GM12878 (cell line): ENCODE measurements at regions not wholly inside any gene's neighbourhood (a gene's known extent, or its start where the extent isn't known, plus 50 kb on each side); places are given as distances from the start of the nearest gene placed in this dataset.

Source experiments
- ATAC-seq: fragments of 200-7000 bp; cut with Tn5 transposase; 3 replicates; pipeline ENCODE4 v1.9.1; 2020; ENCODE audit warnings: mild to moderate bottlenecking, moderate library complexity
- BruUV-seq: library from RNA; stranded (reverse); fragments of 400-500 nt; replicated peaks from 2 replicates; lab custom pipeline; 2021; lab: Mats Ljungman, UMichigan
- CTCF ChIA-PET: fragments of 300-600 bp; sonication (Branson Sonifier 250); formaldehyde crosslinking; extraction: SDS; loops from one replicate; lab custom pipeline; 2021; ENCODE audit warnings: inconsistent platforms; lab: Yijun Ruan, JAX
- POLR2A ChIA-PET: fragments of 350-600 bp; formaldehyde crosslinking; extraction: SDS; loops from one replicate; lab custom pipeline; 2021; ENCODE audit warnings: inconsistent platforms; lab: Charles Lee
- RAD21 ChIA-PET: fragments of 300-600 bp; sonication (Branson Sonifier 250); formaldehyde crosslinking; loops from one replicate; lab custom pipeline; 2023; ENCODE audit warnings: antibody characterized with exemption; ENCODE audit not compliant: unreplicated experiment; lab: Charles Lee
- SMC1A ChIA-PET: fragments of 300-600 bp; sonication (Branson Sonifier 250); formaldehyde crosslinking; loops from one replicate; lab custom pipeline; 2023; ENCODE audit not compliant: unreplicated experiment, uncharacterized antibody; lab: Charles Lee
- DNase-seq: peaks from one replicate; pipeline ENCODE4 v3.0.0-alpha.2; 2011; ENCODE audit warnings: low read depth, low spot score
- FAIRE-seq: peaks from 3 replicates; lab custom pipeline; 2011; peaks lifted over from hg19 to GRCh38; lab: Jason Lieb, UNC
- H2AFZ ChIP-seq: 2 replicates; pipeline ENCODE4 v1.6.0; 2011; ENCODE audit warnings: low read depth, low read length, control low read depth; ENCODE audit not compliant: control insufficient read depth
- H3K27ac ChIP-seq: 2 replicates; pipeline ENCODE4 v1.5.1; 2011; ENCODE audit warnings: control low read depth; ENCODE audit not compliant: control insufficient read depth, insufficient read depth
- H3K27me3 ChIP-seq, 2 experiments: replicated peaks in 1 of 2; 2 replicates each; pipeline versions ENCODE4 v1.6.0 to v1.6.1; 2011; ENCODE audit warnings: low read length in 1 of 2; ENCODE audit not compliant: control insufficient read depth in 2 of 2, insufficient read depth in 2 of 2
- H3K36me3 ChIP-seq, 2 experiments: 2 replicates each; pipeline ENCODE4 v1.5.1; 2011; ENCODE audit warnings: low read length in 1 of 2; ENCODE audit not compliant: control insufficient read depth in 2 of 2, insufficient read depth in 2 of 2
- H3K4me1 ChIP-seq: 2 replicates; pipeline ENCODE4 v1.6.1; 2011; ENCODE audit warnings: mild to moderate bottlenecking, low read length, moderate library complexity, mixed read lengths; ENCODE audit not compliant: control insufficient read depth, insufficient read depth
- H3K4me2 ChIP-seq: 2 replicates; pipeline ENCODE4 v1.6.0; 2011; ENCODE audit warnings: control low read depth; ENCODE audit not compliant: control insufficient read depth, insufficient read depth
- H3K4me3 ChIP-seq: fragments of 200-600 bp; sonication (generic); 2 replicates; pipeline ENCODE4 v1.5.1; 2016
- H3K79me2 ChIP-seq: 2 replicates; pipeline ENCODE4 v1.6.0; 2011; ENCODE audit warnings: low read length; ENCODE audit not compliant: control insufficient read depth, insufficient read depth
- H3K9ac ChIP-seq: 2 replicates; pipeline ENCODE4 v1.8.0; 2011; ENCODE audit warnings: low read length, control low read depth, mixed read lengths; ENCODE audit not compliant: control insufficient read depth, insufficient read depth
- H3K9me3 ChIP-seq: replicated peaks from 3 replicates; pipeline ENCODE4 v1.5.1; 2011; ENCODE audit warnings: mild to moderate bottlenecking, low read length; ENCODE audit not compliant: control insufficient read depth, insufficient read depth
- H4K20me1 ChIP-seq: 2 replicates; pipeline ENCODE4 v1.6.0; 2011; ENCODE audit not compliant: control insufficient read depth, insufficient read depth
- CHD2 ChIP-seq: IDR thresholded peaks from 2 replicates; pipeline ENCODE4 v1.6.1; 2011; ENCODE audit warnings: low read depth, low read length, improper control_type of control experiment, borderline replicate concordance
- CHD4 ChIP-seq: fragments of 200-600 bp; sonication (generic); IDR thresholded peaks from 2 replicates; pipeline ENCODE4 v1.6.1; 2016; ENCODE audit warnings: mild to moderate bottlenecking
- DPF2 ChIP-seq: fragments of 450-650 bp; IDR thresholded peaks from 2 replicates; pipeline ENCODE4 v1.6.1; 2017; ENCODE audit warnings: mild to moderate bottlenecking
- EZH2 ChIP-seq: IDR thresholded peaks from 2 replicates; pipeline ENCODE4 v1.6.1; 2012; ENCODE audit warnings: low read depth, mild to moderate bottlenecking, control low read depth, inconsistent platforms, low read length, borderline replicate concordance; ENCODE audit not compliant: control insufficient read depth
- HDAC6 ChIP-seq: fragments of 200-600 bp; sonication (generic); IDR thresholded peaks from one replicate; pipeline ENCODE4 v1.8.0; 2017; ENCODE audit warnings: antibody characterized with exemption; ENCODE audit not compliant: unreplicated experiment
- LARP7 ChIP-seq: fragments of 450-650 bp; IDR thresholded peaks from 2 replicates; pipeline ENCODE4 v1.6.1; 2017; ENCODE audit warnings: mild to moderate bottlenecking
- RB1 ChIP-seq: fragments of 450-650 bp; formaldehyde crosslinking; IDR thresholded peaks from 2 replicates; pipeline ENCODE4 v1.6.1; 2017; ENCODE audit warnings: mild to moderate bottlenecking, borderline replicate concordance
- STAT3 ChIP-seq: IDR thresholded peaks from 2 replicates; pipeline ENCODE4 v1.6.1; 2011; ENCODE audit warnings: low read depth, low read length, improper control_type of control experiment
- WGBS: methylation state at CpG from one replicate; pipeline ENCODE4 v1.1.6; 2016; ENCODE audit warnings: low lambda C conversion rate; ENCODE audit not compliant: insufficient replicate concordance, insufficient coverage; ENCODE audit errors: missing lambda C conversion rate; 5-methylcytosine and 5-hydroxymethylcytosine counted together
- in situ Hi-C: fragments of 300-500 bp; cut with MboI; formaldehyde crosslinking; loops from 9 replicates; pipeline ENCODE4 v1.14.3; 2018; ENCODE audit warnings: mixed read lengths
- intact Hi-C: fragments of 100-400 bp; cut with micrococcal nuclease; formaldehyde crosslinking; loops from one replicate; pipeline ENCODE4 v1.14.2; 2022; ENCODE audit not compliant: unreplicated experiment
- TF ChIP-seq, protein P1 (sequence below): fragments of 150-350 bp; IDR thresholded peaks from 2 replicates; pipeline ENCODE4 v1.6.1; 2016; ENCODE audit warnings: low read depth, low read length
- TF ChIP-seq, protein P2 (sequence below): IDR thresholded peaks from 2 replicates; pipeline ENCODE4 v1.6.1; 2011; ENCODE audit warnings: low read depth, low read length, improper control_type of control experiment, borderline replicate concordance
- TF ChIP-seq, protein P3 (sequence below): fragments of 450-650 bp; IDR thresholded peaks from 2 replicates; pipeline ENCODE4 v1.6.1; 2017; ENCODE audit warnings: borderline replicate concordance
- TF ChIP-seq, protein P4 (sequence below): fragments of 450-650 bp; IDR thresholded peaks from 2 replicates; pipeline ENCODE4 v1.6.1; 2017; ENCODE audit warnings: mild to moderate bottlenecking, low read depth, inconsistent platforms; ENCODE audit not compliant: poor library complexity, severe bottlenecking
- TF ChIP-seq, protein P5 (sequence below): fragments of 450-650 bp; IDR thresholded peaks from 2 replicates; pipeline ENCODE4 v1.6.1; 2016; ENCODE audit warnings: mild to moderate bottlenecking, moderate library complexity, borderline replicate concordance

DNA sequence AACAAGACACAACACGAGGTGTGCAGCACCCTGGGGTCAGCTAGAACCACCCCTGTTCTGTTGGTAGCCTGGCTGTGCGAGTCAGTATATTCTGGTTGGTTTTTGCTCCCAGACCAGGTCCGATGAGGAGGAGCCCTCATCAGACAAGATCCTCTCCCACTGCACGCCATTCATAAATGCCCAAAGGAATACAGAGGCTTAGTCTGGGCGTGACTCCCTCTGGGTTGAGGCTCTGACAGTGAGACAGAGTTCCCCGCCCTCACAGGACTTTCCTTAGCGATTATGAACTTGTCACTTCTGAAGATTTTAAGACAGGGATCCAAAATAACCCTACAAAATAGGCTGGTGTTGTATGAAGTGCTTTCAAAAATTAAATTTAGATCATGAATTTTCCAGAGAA lies 85.5 kb upstream of the MC2R start:
- POLR2A ChIA-PET, result no interaction called here
- no peaks in the 10 kb centered on the region for H4K20me1 ChIP-seq
- ATAC-seq (no peak), FAIRE-seq (no peak), DNase-seq (no peak)
- no peaks in the 10 kb centered on the region for H3K79me2 ChIP-seq
- H3K9me3 ChIP-seq, result no peaks in the 10 kb centered on the region
- intact Hi-C loops (no loop called here), in situ Hi-C loops (no loop called here)
- no peak overlapping the region for H3K9ac ChIP-seq
- no peaks in the 10 kb centered on the region; a peak in 1 of 4 replicates for H3K27me3 ChIP-seq
- SMC1A ChIA-PET, result no interaction called here
- no peaks in the 10 kb centered on the region for H3K36me3 ChIP-seq
- no TSS peak for BruUV-seq
- no peak overlapping the region for H2AFZ ChIP-seq
- H3K4me3 ChIP-seq, result no peak overlapping the region
- CTCF ChIA-PET, result no interaction called here
- RAD21 ChIA-PET, result no interaction called here
- H3K4me1 ChIP-seq, result no peaks in the 10 kb centered on the region
- no peak overlapping the region for H3K4me2 ChIP-seq
- 2% methylated on average over 7 of the region's 7 CpGs for WGBS
- no peak overlapping the region for H3K27ac ChIP-seq
- TF ChIP-seq CHD2 (no peak), LARP7 (no peak), EZH2 (no peak), HDAC6 (no peak), DPF2 (no peak), RB1 (no peak), CHD4 (no peak), STAT3 (no peak)
- TF ChIP-seq, protein P1, sequence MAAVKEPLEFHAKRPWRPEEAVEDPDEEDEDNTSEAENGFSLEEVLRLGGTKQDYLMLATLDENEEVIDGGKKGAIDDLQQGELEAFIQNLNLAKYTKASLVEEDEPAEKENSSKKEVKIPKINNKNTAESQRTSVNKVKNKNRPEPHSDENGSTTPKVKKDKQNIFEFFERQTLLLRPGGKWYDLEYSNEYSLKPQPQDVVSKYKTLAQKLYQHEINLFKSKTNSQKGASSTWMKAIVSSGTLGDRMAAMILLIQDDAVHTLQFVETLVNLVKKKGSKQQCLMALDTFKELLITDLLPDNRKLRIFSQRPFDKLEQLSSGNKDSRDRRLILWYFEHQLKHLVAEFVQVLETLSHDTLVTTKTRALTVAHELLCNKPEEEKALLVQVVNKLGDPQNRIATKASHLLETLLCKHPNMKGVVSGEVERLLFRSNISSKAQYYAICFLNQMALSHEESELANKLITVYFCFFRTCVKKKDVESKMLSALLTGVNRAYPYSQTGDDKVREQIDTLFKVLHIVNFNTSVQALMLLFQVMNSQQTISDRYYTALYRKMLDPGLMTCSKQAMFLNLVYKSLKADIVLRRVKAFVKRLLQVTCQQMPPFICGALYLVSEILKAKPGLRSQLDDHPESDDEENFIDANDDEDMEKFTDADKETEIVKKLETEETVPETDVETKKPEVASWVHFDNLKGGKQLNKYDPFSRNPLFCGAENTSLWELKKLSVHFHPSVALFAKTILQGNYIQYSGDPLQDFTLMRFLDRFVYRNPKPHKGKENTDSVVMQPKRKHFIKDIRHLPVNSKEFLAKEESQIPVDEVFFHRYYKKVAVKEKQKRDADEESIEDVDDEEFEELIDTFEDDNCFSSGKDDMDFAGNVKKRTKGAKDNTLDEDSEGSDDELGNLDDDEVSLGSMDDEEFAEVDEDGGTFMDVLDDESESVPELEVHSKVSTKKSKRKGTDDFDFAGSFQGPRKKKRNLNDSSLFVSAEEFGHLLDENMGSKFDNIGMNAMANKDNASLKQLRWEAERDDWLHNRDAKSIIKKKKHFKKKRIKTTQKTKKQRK, result no peak
- TF ChIP-seq, protein P2, sequence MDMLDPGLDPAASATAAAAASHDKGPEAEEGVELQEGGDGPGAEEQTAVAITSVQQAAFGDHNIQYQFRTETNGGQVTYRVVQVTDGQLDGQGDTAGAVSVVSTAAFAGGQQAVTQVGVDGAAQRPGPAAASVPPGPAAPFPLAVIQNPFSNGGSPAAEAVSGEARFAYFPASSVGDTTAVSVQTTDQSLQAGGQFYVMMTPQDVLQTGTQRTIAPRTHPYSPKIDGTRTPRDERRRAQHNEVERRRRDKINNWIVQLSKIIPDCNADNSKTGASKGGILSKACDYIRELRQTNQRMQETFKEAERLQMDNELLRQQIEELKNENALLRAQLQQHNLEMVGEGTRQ, result no peak
- TF ChIP-seq, protein P3, sequence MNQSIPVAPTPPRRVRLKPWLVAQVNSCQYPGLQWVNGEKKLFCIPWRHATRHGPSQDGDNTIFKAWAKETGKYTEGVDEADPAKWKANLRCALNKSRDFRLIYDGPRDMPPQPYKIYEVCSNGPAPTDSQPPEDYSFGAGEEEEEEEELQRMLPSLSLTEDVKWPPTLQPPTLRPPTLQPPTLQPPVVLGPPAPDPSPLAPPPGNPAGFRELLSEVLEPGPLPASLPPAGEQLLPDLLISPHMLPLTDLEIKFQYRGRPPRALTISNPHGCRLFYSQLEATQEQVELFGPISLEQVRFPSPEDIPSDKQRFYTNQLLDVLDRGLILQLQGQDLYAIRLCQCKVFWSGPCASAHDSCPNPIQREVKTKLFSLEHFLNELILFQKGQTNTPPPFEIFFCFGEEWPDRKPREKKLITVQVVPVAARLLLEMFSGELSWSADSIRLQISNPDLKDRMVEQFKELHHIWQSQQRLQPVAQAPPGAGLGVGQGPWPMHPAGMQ, result no peak
- TF ChIP-seq, protein P4, sequence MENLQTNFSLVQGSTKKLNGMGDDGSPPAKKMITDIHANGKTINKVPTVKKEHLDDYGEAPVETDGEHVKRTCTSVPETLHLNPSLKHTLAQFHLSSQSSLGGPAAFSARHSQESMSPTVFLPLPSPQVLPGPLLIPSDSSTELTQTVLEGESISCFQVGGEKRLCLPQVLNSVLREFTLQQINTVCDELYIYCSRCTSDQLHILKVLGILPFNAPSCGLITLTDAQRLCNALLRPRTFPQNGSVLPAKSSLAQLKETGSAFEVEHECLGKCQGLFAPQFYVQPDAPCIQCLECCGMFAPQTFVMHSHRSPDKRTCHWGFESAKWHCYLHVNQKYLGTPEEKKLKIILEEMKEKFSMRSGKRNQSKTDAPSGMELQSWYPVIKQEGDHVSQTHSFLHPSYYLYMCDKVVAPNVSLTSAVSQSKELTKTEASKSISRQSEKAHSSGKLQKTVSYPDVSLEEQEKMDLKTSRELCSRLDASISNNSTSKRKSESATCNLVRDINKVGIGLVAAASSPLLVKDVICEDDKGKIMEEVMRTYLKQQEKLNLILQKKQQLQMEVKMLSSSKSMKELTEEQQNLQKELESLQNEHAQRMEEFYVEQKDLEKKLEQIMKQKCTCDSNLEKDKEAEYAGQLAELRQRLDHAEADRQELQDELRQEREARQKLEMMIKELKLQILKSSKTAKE, result no peak
- TF ChIP-seq, protein P5, sequence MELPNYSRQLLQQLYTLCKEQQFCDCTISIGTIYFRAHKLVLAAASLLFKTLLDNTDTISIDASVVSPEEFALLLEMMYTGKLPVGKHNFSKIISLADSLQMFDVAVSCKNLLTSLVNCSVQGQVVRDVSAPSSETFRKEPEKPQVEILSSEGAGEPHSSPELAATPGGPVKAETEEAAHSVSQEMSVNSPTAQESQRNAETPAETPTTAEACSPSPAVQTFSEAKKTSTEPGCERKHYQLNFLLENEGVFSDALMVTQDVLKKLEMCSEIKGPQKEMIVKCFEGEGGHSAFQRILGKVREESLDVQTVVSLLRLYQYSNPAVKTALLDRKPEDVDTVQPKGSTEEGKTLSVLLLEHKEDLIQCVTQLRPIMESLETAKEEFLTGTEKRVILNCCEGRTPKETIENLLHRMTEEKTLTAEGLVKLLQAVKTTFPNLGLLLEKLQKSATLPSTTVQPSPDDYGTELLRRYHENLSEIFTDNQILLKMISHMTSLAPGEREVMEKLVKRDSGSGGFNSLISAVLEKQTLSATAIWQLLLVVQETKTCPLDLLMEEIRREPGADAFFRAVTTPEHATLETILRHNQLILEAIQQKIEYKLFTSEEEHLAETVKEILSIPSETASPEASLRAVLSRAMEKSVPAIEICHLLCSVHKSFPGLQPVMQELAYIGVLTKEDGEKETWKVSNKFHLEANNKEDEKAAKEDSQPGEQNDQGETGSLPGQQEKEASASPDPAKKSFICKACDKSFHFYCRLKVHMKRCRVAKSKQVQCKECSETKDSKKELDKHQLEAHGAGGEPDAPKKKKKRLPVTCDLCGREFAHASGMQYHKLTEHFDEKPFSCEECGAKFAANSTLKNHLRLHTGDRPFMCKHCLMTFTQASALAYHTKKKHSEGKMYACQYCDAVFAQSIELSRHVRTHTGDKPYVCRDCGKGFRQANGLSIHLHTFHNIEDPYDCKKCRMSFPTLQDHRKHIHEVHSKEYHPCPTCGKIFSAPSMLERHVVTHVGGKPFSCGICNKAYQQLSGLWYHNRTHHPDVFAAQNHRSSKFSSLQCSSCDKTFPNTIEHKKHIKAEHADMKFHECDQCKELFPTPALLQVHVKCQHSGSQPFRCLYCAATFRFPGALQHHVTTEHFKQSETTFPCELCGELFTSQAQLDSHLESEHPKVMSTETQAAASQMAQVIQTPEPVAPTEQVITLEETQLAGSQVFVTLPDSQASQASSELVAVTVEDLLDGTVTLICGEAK, result no peak
